Hypothalamus (tissue), 51 donors: ENCODE measurements at regions not wholly inside any gene's neighbourhood (a gene's known extent, or its start where the extent isn't known, plus 50 kb on each side); places are given as distances from the start of the nearest gene placed in this dataset.
"Not testable (repeated sequence)": the region's sequence is repeated elsewhere in the genome, so short reads cannot be mapped to it uniquely, and the experiment has no call there.

ENCODE experiments used
- DNase-seq, 51 donors: peaks; one replicate each; lab custom pipeline; 2025; lab: John Stamatoyannopoulos, UW

DNA sequence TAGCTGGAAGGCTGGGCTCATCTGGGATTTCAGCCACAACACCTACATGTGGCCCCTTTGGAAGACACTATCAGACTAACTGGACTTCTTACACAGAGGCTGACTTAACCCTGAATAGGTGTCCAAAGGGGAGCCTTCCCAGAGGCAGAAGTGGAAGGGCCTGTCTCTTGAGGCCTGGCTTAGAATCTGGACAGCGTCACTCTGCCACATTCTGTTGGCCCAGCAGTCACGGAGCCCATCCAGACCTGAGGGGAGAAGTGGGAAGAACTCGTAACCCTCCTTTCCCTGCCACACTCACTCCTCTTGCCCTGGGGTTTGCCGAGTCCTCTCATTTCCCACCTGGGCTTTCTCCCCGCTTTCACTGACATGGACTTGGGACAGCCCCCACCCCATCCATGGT lies 170.5 kb downstream of the C16orf95 start:
- DNase-seq: no peak

GRCh38 chr16:87149051-87149450 lies 168.1 kb downstream of the C16orf95 start:
- DNase-seq: no peak

GRCh38 chr16:87150262-87150661 lies 166.9 kb downstream of the C16orf95 start:
- no peak for DNase-seq

DNA sequence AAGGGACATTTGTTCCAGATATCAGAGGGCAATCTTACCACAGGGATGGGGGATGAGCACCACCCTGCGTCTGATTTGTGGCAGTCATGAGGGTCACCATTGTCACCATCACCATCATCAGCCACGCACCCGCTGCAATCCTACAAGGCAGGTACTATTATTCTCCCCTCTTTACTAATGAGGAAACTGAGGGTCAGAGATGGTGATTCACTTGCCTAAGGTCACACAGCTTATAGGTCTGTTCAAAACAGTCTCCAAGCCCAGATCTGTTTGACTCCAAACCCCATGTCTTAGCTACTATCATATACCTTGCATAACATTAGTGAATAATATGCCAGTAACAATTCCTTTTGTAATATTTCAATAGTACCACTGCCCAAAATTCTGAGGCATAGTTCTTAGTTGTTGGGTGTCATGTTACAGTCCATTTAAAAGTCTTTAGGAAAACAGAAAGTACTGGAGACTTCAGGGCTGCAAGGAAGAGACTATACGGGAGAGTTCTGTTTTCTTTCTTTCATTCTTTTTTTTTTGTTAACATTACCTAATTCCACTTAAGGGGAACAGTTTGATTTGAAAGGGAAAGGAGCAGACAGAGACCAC lies 166.4 kb downstream of the C16orf95 start:
- no peak for DNase-seq

DNA sequence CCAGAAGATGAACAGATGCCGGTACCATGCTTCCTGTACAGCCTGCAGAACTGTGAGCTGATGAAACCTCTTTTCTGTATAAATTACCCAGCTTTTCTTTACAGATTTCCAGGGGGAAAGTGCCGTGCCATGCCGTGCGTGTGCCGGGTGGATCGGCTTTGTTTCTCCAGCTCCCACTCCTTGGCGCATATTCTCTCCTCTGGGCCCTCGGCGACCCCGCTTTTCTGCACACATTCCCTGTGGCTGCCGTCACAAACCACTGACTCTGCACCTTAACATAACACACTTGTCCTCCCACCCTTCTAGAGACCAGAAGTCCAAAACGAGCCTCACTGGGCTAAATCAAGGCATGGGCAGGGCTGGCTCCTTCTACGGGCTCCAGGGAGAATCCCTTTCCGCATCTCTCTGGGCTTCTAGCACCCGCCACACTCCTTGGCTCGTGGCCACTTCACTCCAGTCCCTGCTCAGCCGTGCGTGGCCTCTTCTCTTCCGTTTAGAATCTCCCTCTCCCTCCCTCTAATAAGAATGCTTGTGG lies 164.9 kb downstream of the C16orf95 start:
- DNase-seq: no peak

GRCh38 chr16:87153326-87153725 lies 163.9 kb downstream of the C16orf95 start:
- no peak for DNase-seq

- not testable (repeated sequence) for DNase-seq
Observed at GRCh38 chr16:87155315-87155714, 161.9 kb downstream of the C16orf95 start.

DNA sequence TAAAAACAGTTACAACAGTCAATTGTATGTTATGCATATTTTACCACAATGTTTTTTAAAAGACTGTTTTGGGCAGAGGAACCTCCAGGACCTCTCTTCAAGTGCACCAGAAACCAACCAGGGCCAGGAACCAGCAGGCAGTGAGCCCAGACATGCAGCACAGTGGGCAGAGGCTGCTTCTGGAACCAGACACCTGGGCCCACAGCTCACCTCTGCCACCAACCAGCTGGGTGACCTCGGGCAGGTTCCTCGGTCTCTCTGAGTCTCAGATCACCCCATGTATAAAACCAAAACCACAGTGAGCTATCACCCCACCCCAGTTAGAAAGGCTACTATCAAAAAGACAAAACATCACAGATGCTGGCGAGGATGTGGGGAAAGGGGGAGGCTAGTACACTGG lies 161.0 kb downstream of the C16orf95 start:
- DNase-seq: no peak

GRCh38 chr16:87160234-87160636 lies 157.0 kb downstream of the C16orf95 start:
- DNase-seq: no peak

DNA sequence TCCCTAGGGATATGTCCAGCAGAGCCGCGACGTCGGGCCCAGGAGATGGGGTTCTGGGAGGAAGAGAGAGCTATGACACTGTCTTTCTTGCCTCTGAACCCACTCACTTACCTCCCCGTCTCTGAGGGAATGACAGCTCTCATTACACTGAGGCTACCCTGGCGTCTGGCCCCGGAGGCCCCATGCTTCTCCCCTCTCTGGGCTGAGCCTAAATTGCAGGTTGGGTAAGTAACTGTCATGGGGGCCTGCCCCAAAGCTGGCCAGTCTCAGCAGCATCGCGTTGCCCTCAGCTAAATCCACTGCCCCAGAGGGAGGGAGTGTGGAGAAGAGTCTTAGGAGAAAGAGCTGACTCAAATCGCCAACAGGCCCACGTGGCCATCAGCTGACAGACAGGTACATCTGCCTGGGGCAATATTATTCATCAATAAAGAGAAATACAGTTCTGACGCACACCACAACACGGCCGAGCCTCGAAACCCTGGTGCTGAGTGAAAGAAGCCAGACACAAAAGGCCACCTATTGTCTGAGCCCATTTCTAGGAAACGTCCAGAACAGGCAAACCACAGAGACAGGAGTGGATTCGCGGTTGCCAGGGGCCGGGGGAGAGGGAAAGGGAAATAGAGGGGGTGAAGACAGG lies 156.4 kb downstream of the C16orf95 start:
- no peak for DNase-seq

DNA sequence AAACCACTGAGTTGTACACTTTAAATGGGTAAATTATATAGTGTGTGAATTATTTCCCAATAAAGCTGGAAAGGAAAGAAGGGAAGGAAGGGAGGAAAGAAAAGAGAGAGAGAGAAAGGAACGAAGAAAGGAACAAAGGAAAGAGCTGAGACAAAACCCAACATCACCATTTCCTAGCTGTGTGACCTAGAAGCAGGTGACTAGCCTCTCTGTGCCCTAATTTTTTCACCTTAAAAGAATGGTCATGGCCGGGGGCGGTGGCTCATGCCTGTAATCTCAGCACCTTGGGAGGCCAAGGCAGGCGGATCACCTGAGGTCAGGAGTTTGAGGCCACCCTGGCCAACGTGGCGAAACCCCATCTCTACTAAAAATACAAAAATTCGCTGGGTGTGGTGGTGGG lies 155.8 kb downstream of the C16orf95 start:
- not testable (repeated sequence) for DNase-seq

- no peak for DNase-seq
Observed at GRCh38 chr16:87161822-87162676, 155.1 kb downstream of the C16orf95 start.

DNA sequence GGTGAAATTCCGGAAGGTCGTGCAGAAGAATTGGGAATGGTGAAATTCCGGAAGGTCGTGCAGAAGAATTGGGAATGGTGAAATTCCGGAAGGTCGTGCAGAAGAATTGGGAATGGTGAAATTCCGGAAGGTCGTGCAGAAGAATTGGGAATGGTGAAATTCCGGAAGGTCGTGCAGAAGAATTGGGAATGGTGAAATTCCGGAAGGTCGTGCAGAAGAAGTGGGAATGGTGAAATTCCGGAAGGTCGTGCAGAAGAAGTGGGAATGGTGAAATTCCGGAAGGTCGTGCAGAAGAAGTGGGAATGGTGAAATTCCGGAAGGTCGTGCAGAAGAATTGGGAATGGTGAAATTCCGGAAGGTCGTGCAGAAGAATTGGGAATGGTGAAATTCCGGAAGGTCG lies 154.4 kb downstream of the C16orf95 start:
- not testable (repeated sequence) for DNase-seq

DNA sequence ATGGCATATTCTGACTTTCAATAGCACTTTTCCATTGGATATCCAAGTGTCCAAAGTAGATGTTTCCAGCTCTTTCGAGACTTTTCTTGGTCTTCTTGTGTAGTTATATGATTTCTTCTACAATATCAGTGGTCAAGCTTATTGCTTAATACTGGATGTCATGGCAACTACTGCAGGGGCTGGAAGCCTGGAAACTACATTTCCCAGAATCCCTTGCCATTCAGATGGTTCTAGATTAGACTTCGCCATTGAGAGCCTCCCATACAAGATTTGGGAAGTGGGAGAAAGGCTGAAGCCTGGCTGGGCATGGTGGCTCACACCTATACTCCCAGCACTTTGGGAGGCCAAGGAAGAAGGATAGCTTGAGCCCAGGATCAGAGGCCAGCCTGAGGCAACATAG lies 153.6 kb downstream of the C16orf95 start:
- no peak for DNase-seq

- no peak for DNase-seq
Observed at GRCh38 chr16:87165151-87165550, 152.0 kb downstream of the C16orf95 start.

- no peak for DNase-seq
Observed at GRCh38 chr16:87165885-87166284, 151.3 kb downstream of the C16orf95 start.

DNA sequence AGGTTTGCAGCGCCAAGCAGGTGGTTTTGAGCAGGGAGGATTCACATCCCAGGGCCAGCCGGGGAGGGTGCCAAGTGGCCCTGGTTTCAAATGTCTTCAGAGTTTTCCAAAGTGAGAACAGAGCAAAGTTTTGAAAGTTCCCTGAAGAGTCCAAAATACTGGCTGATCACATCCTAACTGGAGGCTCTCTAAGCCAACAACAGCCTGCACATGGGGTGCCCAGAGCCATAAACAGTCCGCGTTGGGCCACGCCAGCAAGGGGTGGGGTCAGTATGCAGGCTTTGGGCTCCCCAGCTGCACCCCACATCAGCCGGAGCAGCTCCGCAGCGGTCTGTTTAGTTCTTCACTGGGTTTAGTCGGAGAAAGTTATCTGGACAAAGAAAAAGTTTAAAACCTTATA lies 150.9 kb downstream of the C16orf95 start:
- DNase-seq: no peak

GRCh38 chr16:87166934-87167333 lies 150.3 kb downstream of the C16orf95 start:
- DNase-seq: no peak

GRCh38 chr16:87169509-87169995 lies 147.6 kb downstream of the C16orf95 start:
- no peak for DNase-seq

DNA sequence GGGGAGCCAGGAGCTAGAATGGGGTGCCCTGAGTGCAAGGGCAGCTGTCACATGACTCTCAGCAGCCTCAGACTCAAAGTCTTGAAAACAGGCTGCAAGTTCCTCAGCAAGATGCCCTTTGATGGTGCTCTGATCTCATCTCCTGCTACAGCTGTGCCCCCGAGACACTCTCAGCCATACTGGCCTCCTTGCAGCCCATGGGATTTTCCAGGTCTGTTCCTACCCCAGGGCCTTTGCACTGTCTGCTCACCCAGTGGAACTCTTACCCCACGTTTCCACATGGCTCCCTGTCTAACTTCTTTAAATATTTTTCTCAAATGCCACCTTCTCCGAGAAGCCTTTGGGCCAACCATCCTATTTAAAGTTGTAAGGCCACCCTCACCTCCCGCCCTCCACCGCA lies 146.9 kb downstream of the C16orf95 start:
- no peak for DNase-seq

GRCh38 chr16:87171723-87172122 lies 145.5 kb downstream of the C16orf95 start:
- DNase-seq: no peak
